ENCODE measurements at regions not wholly inside any gene's neighbourhood (a gene's known extent, or its start where the extent isn't known, plus 50 kb on each side); places are given as distances from the start of the nearest gene placed in this dataset.

DNA sequence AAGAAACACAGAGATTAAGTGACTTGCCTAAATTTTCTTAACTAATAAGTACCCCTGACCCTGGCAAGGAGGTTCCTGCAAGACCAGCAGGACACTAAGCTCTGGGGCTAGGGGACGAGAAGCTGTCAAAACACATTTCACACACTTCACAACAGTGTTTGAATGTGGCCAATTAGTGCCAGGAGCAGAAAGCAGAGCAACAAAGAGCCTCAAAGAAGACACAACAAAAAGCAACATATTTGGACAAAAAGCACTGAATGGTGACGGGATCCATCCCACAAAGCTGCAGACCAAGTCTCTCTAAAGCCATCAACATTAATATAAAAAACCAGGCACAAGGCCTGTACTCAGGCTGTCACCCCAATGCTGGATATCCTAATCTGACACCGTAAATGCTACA, 361.9 kb upstream of the RASGEF1B start:
- TF ChIP-seq TAF1 (IDR thresholded peaks at IDR 0.05; ENCODE audit: borderline replicate concordance, insufficient read depth, low read length), result no peak
- no peak for TF ChIP-seq SIN3A (IDR thresholded peaks at IDR 0.05; ENCODE audit: borderline replicate concordance, insufficient read depth, low read length)
- TF ChIP-seq POLR2AphosphoS5 (IDR thresholded peaks at IDR 0.05; ENCODE audit: low read depth, low read length), result no peak
- TF ChIP-seq, protein P1, sequence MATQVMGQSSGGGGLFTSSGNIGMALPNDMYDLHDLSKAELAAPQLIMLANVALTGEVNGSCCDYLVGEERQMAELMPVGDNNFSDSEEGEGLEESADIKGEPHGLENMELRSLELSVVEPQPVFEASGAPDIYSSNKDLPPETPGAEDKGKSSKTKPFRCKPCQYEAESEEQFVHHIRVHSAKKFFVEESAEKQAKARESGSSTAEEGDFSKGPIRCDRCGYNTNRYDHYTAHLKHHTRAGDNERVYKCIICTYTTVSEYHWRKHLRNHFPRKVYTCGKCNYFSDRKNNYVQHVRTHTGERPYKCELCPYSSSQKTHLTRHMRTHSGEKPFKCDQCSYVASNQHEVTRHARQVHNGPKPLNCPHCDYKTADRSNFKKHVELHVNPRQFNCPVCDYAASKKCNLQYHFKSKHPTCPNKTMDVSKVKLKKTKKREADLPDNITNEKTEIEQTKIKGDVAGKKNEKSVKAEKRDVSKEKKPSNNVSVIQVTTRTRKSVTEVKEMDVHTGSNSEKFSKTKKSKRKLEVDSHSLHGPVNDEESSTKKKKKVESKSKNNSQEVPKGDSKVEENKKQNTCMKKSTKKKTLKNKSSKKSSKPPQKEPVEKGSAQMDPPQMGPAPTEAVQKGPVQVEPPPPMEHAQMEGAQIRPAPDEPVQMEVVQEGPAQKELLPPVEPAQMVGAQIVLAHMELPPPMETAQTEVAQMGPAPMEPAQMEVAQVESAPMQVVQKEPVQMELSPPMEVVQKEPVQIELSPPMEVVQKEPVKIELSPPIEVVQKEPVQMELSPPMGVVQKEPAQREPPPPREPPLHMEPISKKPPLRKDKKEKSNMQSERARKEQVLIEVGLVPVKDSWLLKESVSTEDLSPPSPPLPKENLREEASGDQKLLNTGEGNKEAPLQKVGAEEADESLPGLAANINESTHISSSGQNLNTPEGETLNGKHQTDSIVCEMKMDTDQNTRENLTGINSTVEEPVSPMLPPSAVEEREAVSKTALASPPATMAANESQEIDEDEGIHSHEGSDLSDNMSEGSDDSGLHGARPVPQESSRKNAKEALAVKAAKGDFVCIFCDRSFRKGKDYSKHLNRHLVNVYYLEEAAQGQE (IDR thresholded peaks at IDR 0.05; ENCODE audit: insufficient read depth in 1 of 2, low read depth in 2 of 2, low read length in 2 of 2), result no peak
- no peak for TF ChIP-seq FOXP2 (optimal IDR thresholded peaks at IDR 0.05; ENCODE audit: borderline replicate concordance, extremely low read depth, extremely low read length, insufficient read depth)

DNA sequence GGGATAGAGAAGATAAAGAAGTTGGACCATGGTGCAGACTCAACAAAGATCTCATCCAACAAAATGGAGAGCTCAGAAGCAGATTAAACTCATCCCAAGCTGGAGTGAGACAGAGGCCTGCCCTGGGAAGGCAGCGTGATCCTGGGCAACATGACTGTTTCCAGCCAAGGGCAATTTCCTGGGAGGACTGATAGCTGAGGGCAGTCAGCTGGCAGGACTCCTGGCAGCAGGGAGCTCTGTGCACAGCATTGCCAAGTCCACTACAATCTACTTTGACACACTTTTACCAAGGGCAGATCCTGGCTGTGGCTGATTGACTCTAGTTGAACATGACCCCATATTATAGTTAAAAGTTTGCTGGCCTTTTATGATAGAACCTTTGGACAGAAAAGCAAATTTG, 357.3 kb upstream of the RASGEF1B start:
- TF ChIP-seq SIN3A (IDR thresholded peaks at IDR 0.05; ENCODE audit: borderline replicate concordance, insufficient read depth, low read length) (no peak), POLR2AphosphoS5 (IDR thresholded peaks at IDR 0.05; ENCODE audit: low read depth, low read length) (no peak)

DNA sequence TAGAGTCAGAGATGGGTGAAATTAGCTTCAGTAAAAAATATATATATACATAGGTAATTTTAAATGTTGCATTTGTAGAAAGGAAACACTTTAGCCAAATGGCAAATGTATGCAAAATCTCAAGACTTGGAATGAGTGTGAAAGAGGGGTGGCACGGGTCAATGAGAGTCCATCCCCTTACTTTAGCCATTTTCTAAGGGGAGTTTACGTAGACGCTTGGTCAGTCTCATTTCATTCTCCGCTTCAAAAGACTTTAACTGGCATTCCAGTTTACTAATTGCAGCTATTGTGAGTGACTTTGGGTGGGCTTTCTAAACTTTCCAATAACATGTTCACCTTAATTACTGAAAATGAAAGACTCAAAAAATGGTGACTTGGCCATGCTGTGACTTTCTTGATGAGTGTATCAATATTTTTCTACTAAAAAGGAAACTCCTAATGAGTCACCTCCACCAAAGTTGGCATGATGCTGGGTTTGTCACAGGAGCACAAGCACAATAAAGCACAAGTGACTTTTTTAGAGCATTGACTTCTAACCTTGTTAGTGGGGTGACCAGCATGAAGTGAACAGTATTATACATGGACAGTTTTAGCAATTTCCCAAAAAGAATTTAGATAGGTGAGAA, 356.0 kb upstream of the RASGEF1B start:
- TF ChIP-seq TAF1 (IDR thresholded peaks at IDR 0.05; ENCODE audit: borderline replicate concordance, insufficient read depth, low read length) (no peak), POLR2AphosphoS5 (IDR thresholded peaks at IDR 0.05; ENCODE audit: low read depth, low read length) (no peak), SIN3A (IDR thresholded peaks at IDR 0.05; ENCODE audit: borderline replicate concordance, insufficient read depth, low read length) (no peak), FOXP2 (optimal IDR thresholded peaks at IDR 0.05; ENCODE audit: borderline replicate concordance, extremely low read depth, extremely low read length, insufficient read depth) (no peak)
- TF ChIP-seq, protein P1 (IDR thresholded peaks at IDR 0.05; ENCODE audit: insufficient read depth in 1 of 2, low read depth in 2 of 2, low read length in 2 of 2), result no peak

DNA sequence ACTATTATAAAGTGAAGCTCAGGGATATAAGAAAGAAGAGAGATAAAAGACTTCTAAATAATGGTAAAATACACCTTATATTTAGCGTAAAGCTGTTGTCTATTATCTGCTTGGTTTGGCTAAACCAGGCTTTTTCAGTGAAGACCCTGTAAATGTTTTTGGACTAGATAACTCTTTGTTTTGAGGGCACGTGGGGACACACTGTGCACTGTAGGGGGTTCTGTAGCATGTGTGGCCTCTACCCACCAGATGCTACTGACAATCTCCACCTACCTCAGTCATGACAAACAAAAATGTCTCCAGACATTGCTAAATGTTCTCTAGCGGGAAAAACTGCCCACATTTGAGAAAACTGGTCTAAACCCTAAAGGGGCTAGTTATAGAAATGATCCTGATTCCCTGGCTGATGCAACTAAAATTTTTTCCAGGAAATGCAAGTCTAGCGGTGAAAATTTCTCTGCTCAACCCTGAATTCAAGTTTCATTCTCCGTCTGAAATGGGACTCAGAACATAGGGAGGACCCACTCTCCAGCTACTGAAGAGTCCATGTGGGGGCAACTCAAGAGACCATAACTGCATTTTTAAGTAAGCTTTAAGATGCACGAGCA, 355.2 kb upstream of the RASGEF1B start:
- TF ChIP-seq POLR2AphosphoS5 (IDR thresholded peaks at IDR 0.05; ENCODE audit: low read depth, low read length) (no peak), TAF1 (IDR thresholded peaks at IDR 0.05; ENCODE audit: borderline replicate concordance, insufficient read depth, low read length) (no peak), FOXP2 (optimal IDR thresholded peaks at IDR 0.05; ENCODE audit: borderline replicate concordance, extremely low read depth, extremely low read length, insufficient read depth) (no peak), SIN3A (IDR thresholded peaks at IDR 0.05; ENCODE audit: borderline replicate concordance, insufficient read depth, low read length) (no peak)
- TF ChIP-seq, protein P1 (IDR thresholded peaks at IDR 0.05; ENCODE audit: insufficient read depth in 1 of 2, low read depth in 2 of 2, low read length in 2 of 2), result no peak

DNA sequence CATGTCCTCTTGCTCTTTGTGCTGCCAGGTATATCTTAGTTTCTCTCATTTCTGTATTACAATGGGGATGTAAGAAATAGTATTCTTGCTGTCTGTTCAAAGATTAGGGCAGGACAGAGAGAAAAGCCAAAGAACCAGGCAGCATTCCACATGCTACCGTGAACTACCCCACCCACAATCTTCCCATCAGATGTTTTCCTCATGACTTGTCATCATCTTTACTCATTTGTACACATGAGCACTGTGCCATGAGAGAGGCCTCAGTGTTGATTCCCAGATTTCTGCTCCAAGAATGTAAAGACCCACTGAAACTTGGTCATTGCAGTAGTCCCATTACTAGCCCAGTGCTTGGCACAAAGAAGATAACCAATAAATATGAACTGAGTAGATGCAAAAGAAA, 354.6 kb upstream of the RASGEF1B start:
- TF ChIP-seq TAF1 (IDR thresholded peaks at IDR 0.05; ENCODE audit: borderline replicate concordance, insufficient read depth, low read length), result no peak
- TF ChIP-seq POLR2AphosphoS5 (IDR thresholded peaks at IDR 0.05; ENCODE audit: low read depth, low read length), result no peak
- TF ChIP-seq, protein P1 (IDR thresholded peaks at IDR 0.05; ENCODE audit: insufficient read depth in 1 of 2, low read depth in 2 of 2, low read length in 2 of 2), result no peak
- no peak for TF ChIP-seq FOXP2 (optimal IDR thresholded peaks at IDR 0.05; ENCODE audit: borderline replicate concordance, extremely low read depth, extremely low read length, insufficient read depth)
- no peak for TF ChIP-seq SIN3A (IDR thresholded peaks at IDR 0.05; ENCODE audit: borderline replicate concordance, insufficient read depth, low read length)
